Panc1 (cell line): ENCODE measurements at regions not wholly inside any gene's neighbourhood (a gene's known extent, or its start where the extent isn't known, plus 50 kb on each side); places are given as distances from the start of the nearest gene placed in this dataset.

Experiments
- CTCF ChIP-seq: fragments of 450-650 bp; IDR thresholded peaks from 2 replicates; pipeline ENCODE4 v1.5.1; 2017; ENCODE audit warnings: mild to moderate bottlenecking
- POLR2AphosphoS5 ChIP-seq: IDR thresholded peaks from 2 replicates; pipeline ENCODE4 v1.6.1; 2012; ENCODE audit warnings: mild to moderate bottlenecking, low read depth, low read length, moderate library complexity
- REST ChIP-seq, 2 experiments: IDR thresholded peaks; 2 replicates each; pipeline ENCODE4 v1.6.1; 2011 to 2012; ENCODE audit warnings: low read depth in 2 of 2, control low read depth in 1 of 2, low read length in 1 of 2, mild to moderate bottlenecking in 1 of 2, moderate library complexity in 1 of 2; ENCODE audit not compliant: insufficient read depth in 1 of 2
- SIN3A ChIP-seq: IDR thresholded peaks from 2 replicates; pipeline ENCODE4 v1.6.1; 2012; ENCODE audit warnings: low read depth, mild to moderate bottlenecking, low read length, moderate library complexity, borderline replicate concordance; ENCODE audit not compliant: insufficient read depth
- TCF7L2 ChIP-seq: IDR thresholded peaks from 2 replicates; pipeline ENCODE4 v1.6.1; 2011; ENCODE audit warnings: mild to moderate bottlenecking, low read depth, low read length, inconsistent platforms

- no peak for TF ChIP-seq CTCF
- no peak for TF ChIP-seq POLR2AphosphoS5
- TF ChIP-seq REST (IDR thresholded peaks at IDR 0.05; ENCODE audit: insufficient read depth in 1 of 2, low read depth in 2 of 2, low read length in 1 of 2) = no peak
- TF ChIP-seq SIN3A = no peak
- TF ChIP-seq TCF7L2 = no peak
Measured at GRCh38 chr18:44258576-44258975, 422.1 kb upstream of the SETBP1 start.
